ELF-1 (cell line): ENCODE measurements at regions not wholly inside any gene's neighbourhood (a gene's known extent, or its start where the extent isn't known, plus 50 kb on each side); places are given as distances from the start of the nearest gene placed in this dataset.

Experiments used
- DNase-seq: peaks from one replicate; pipeline ENCODE4 v3.0.0-alpha.2; 2016; ENCODE audit warnings: low read depth, low spot score

GRCh38 chr13:38519229-38519911 is 167.5 kb upstream of the FREM2 start:
- no peak for DNase-seq

- no peak for DNase-seq
Measured at GRCh38 chr13:38520041-38520440, 166.8 kb upstream of the FREM2 start.

- no peak for DNase-seq
Measured at GRCh38 chr13:38527140-38527539, 159.7 kb upstream of the FREM2 start.

GRCh38 chr13:38528986-38529385 is 157.9 kb upstream of the FREM2 start:
- no peak for DNase-seq

GRCh38 chr13:38530492-38530891 is 156.4 kb upstream of the FREM2 start:
- DNase-seq = no peak

- DNase-seq = no peak
Measured at GRCh38 chr13:38535261-38535660, 151.6 kb upstream of the FREM2 start.

GRCh38 chr13:38537051-38537450 is 149.8 kb upstream of the FREM2 start:
- DNase-seq = no peak

GRCh38 chr13:38538422-38538821 is 148.5 kb upstream of the FREM2 start:
- no peak for DNase-seq

- no peak for DNase-seq
Measured at GRCh38 chr13:38539632-38540031, 147.2 kb upstream of the FREM2 start.

GRCh38 chr13:38542601-38543000 is 144.3 kb upstream of the FREM2 start:
- DNase-seq = no peak

- DNase-seq = no peak
Measured at GRCh38 chr13:38543561-38543960, 143.3 kb upstream of the FREM2 start.

GRCh38 chr13:38563739-38564138 is 123.1 kb upstream of the FREM2 start:
- no peak for DNase-seq

- DNase-seq = no peak
Measured at GRCh38 chr13:38564256-38565150, 122.4 kb upstream of the FREM2 start.

GRCh38 chr13:38566023-38566422 is 120.9 kb upstream of the FREM2 start:
- no peak for DNase-seq

GRCh38 chr13:38566519-38566918 is 120.4 kb upstream of the FREM2 start:
- no peak for DNase-seq

- DNase-seq = no peak
Measured at GRCh38 chr13:38570706-38571105, 116.2 kb upstream of the FREM2 start.

GRCh38 chr13:38575427-38575826 is 111.5 kb upstream of the FREM2 start:
- no peak for DNase-seq

- peak; percentile 9 for DNase-seq
Measured at GRCh38 chr13:38577048-38577447, 109.8 kb upstream of the FREM2 start.

- DNase-seq = no peak
Measured at GRCh38 chr13:38582133-38582532, 104.7 kb upstream of the FREM2 start.

- no peak for DNase-seq
Measured at GRCh38 chr13:38590230-38590629, 96.6 kb upstream of the FREM2 start.

- no peak for DNase-seq
Measured at GRCh38 chr13:38590796-38591507, 95.9 kb upstream of the FREM2 start.

GRCh38 chr13:38602266-38602665 is 84.6 kb upstream of the FREM2 start:
- DNase-seq = no peak
